SK-N-MC (cell line): ENCODE measurements at regions not wholly inside any gene's neighbourhood (a gene's known extent, or its start where the extent isn't known, plus 50 kb on each side); places are given as distances from the start of the nearest gene placed in this dataset.

Experiments used
- EZH2 ChIP-seq: fragments of 200-600 bp; sonication (generic); IDR thresholded peaks from one replicate; pipeline ENCODE4 v1.6.1; 2017; ENCODE audit warnings: antibody characterized with exemption
- FOXP2 ChIP-seq: optimal IDR thresholded peaks from 2 replicates; pipeline ENCODE3; 2011; ENCODE audit warnings: mild to moderate bottlenecking, moderate library complexity; ENCODE audit not compliant: insufficient read depth; ENCODE audit errors: extremely low read length, control extremely low read depth
- POLR2AphosphoS5 ChIP-seq: IDR thresholded peaks from 2 replicates; pipeline ENCODE4 v1.6.1; 2012; ENCODE audit warnings: mild to moderate bottlenecking, low read depth, low read length, borderline replicate concordance

- TF ChIP-seq POLR2AphosphoS5 (no peak), EZH2 (no peak), FOXP2 (no peak)
Observed at GRCh38 chr7:115070311-115070710, 148.4 kb downstream of the MDFIC start.
